A673 (cell line): ENCODE measurements at regions not wholly inside any gene's neighbourhood (a gene's known extent, or its start where the extent isn't known, plus 50 kb on each side); places are given as distances from the start of the nearest gene placed in this dataset.

ENCODE experiments used
- BruUV-seq: library from RNA; stranded (reverse); fragments of 400-500 nt; replicated peaks from 2 replicates; lab custom pipeline; 2021; lab: Mats Ljungman, UMichigan
- CTCF ChIA-PET: fragments of 300-600 bp; sonication (Branson Sonifier 250); formaldehyde crosslinking; loops from one replicate; lab custom pipeline; 2022; ENCODE audit warnings: antibody characterized with exemption; lab: Charles Lee
- POLR2A ChIA-PET: fragments of 300-600 bp; sonication (Branson Sonifier 250); formaldehyde crosslinking; loops from one replicate; lab custom pipeline; 2022; ENCODE audit warnings: antibody characterized with exemption; ENCODE audit not compliant: low non-redundant PET; lab: Charles Lee
- DNase-seq: peaks from one replicate; pipeline ENCODE4 v3.0.0-alpha.2; 2015; ENCODE audit warnings: low spot score
- H3K27ac ChIP-seq: fragments of 200-600 bp; sonication (generic); 2 replicates; pipeline ENCODE4 v1.5.1; 2016; ENCODE audit warnings: mixed run types, low read depth, mild to moderate bottlenecking, mixed read lengths, antibody characterized with exemption, low read length; ENCODE audit not compliant: poor library complexity, severe bottlenecking
- H3K27me3 ChIP-seq: fragments of 200-600 bp; sonication (generic); replicated peaks from 2 replicates; pipeline ENCODE4 v1.6.1; 2017; ENCODE audit warnings: mixed run types, low read depth, mild to moderate bottlenecking, mixed read lengths, antibody characterized with exemption, low read length; ENCODE audit not compliant: insufficient read depth, poor library complexity
- H3K36me3 ChIP-seq: fragments of 200-600 bp; sonication (generic); 2 replicates; pipeline ENCODE4 v1.6.1; 2016; ENCODE audit warnings: mixed run types, mild to moderate bottlenecking, mixed read lengths, antibody characterized with exemption, low read length; ENCODE audit not compliant: insufficient read depth, poor library complexity, severe bottlenecking
- H3K4me1 ChIP-seq: fragments of 200-600 bp; sonication (generic); 2 replicates; pipeline ENCODE4 v1.6.1; 2017; ENCODE audit warnings: mixed run types, mild to moderate bottlenecking, mixed read lengths, antibody characterized with exemption, low read length; ENCODE audit not compliant: insufficient read depth, poor library complexity, severe bottlenecking
- H3K4me3 ChIP-seq: fragments of 200-600 bp; sonication (generic); 2 replicates; pipeline ENCODE4 v1.5.1; 2016; ENCODE audit warnings: low read depth, mixed run types, mild to moderate bottlenecking, mixed read lengths, low read length; ENCODE audit not compliant: poor library complexity, severe bottlenecking
- H3K9me3 ChIP-seq: fragments of 200-600 bp; sonication (generic); 2 replicates; pipeline ENCODE4 v1.6.1; 2016; ENCODE audit warnings: mixed run types, low read depth, mild to moderate bottlenecking, mixed read lengths, antibody characterized with exemption, low read length; ENCODE audit not compliant: poor library complexity, severe bottlenecking
- EZH2 ChIP-seq: fragments of 200-600 bp; sonication (generic); IDR thresholded peaks from 2 replicates; pipeline ENCODE4 v1.6.1; 2017; ENCODE audit warnings: borderline replicate concordance, low read depth, mild to moderate bottlenecking, mixed read lengths, antibody characterized with exemption, low read length; ENCODE audit not compliant: poor library complexity, severe bottlenecking
- intact Hi-C: fragments of 100-400 bp; cut with micrococcal nuclease; formaldehyde crosslinking; loops from one replicate; pipeline ENCODE4 v1.10.0; 2022; ENCODE audit not compliant: unreplicated experiment
- TF ChIP-seq, protein P1 (sequence below): fragments of 300-800, 200-600 bp; sonication (generic); conservative IDR thresholded peaks from 2 replicates; pipeline ENCODE4 v1.5.1; 2017; ENCODE audit warnings: low read depth, mild to moderate bottlenecking, antibody characterized with exemption, low read length, moderate library complexity, mixed read lengths

DNA sequence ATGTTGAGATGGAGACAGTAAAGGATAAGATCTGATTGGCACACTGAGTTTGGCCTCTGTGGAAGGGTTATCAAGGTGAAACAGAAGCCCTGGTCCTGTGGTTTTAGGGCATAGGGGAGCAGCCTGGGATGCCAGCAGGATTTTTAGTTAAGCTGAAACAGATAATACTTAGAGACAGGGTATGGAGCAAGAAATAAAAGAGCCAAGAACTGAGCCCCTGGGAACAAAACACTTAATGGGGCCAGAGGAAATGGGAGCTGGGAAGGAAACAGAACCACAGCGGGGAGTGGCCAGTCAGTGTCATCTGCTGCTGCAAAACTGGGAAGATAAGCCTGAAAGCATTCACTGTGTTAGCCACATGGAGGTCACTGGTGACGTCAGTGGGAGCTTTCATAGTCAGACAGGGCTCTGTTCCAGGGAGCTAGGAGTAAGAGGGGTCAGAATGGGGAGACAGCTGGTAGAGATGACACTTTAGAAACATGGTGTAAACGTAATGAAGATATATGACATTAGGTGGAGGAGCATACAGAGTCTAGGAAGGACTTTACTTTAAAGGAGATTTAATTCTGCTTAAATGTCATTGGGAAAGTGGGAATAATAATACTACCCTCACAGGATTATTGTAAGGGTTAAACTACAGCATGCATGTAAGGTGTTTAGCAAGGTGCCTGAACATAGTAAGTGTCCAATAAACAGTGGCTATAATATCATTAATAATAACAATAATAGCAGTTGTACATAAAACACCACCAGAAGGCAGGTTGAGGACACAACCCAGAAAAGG is 172.7 kb upstream of the CTNNB1 start:
- DNase-seq: peak; percentile 38
- POLR2A ChIA-PET: no interaction called here
- TF ChIP-seq, protein P1, sequence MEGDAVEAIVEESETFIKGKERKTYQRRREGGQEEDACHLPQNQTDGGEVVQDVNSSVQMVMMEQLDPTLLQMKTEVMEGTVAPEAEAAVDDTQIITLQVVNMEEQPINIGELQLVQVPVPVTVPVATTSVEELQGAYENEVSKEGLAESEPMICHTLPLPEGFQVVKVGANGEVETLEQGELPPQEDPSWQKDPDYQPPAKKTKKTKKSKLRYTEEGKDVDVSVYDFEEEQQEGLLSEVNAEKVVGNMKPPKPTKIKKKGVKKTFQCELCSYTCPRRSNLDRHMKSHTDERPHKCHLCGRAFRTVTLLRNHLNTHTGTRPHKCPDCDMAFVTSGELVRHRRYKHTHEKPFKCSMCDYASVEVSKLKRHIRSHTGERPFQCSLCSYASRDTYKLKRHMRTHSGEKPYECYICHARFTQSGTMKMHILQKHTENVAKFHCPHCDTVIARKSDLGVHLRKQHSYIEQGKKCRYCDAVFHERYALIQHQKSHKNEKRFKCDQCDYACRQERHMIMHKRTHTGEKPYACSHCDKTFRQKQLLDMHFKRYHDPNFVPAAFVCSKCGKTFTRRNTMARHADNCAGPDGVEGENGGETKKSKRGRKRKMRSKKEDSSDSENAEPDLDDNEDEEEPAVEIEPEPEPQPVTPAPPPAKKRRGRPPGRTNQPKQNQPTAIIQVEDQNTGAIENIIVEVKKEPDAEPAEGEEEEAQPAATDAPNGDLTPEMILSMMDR: no peak
- no peak for TF ChIP-seq EZH2
- Histone ChIP-seq H3K27me3 (no peaks in the 10 kb centered on the region), H3K27ac (no peak overlapping the region), H3K4me1 (no peaks in the 10 kb centered on the region), H3K9me3 (no peaks in the 10 kb centered on the region), H3K4me3 (no peak overlapping the region), H3K36me3 (no peaks in the 10 kb centered on the region)
- no TSS peak for BruUV-seq
- CTCF ChIA-PET: no interaction called here
- intact Hi-C loops: no loop called here

DNA sequence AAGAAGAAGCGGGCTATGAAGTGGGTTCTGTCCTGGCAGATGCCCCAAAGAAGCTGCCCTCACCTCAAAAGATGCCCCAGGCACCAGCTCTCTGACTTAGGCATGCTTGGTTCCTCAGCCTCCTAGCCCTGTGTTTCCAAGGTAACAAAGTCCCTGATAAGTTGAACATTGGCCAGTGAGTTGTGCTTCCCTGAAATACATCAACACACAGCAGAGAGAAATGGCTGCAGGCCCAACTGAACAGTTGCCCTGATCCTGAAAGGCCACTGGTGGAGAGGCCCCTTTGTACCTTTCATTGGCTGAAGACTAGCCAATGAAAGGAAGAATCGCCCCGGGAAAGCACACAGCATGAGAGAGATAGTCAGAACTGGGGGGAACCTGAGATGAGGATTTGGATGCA is 169.9 kb upstream of the CTNNB1 start:
- ChIA-PET POLR2A (no interaction called here), CTCF (no interaction called here)
- intact Hi-C loops: no loop called here

DNA sequence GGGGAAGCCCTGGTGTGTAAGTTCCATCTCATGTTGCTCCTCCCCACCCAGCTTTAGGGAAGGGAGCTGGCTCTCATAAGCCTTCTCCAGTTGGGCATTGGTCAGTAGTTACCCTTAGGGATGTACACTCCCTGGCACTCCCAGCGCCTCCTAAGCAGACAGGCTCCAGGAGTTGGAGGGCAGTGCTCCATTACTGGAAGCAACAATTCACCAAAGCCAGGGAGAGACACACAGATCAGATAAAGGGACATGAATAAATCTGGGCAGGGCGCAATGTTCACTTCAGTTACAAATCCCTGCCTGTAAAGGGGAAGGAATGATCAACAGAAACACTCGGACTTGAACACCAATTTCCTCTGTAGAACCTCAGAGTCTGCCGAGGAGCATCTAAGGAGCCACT is 169.1 kb upstream of the CTNNB1 start:
- Histone ChIP-seq H3K36me3 (no peaks in the 10 kb centered on the region), H3K4me1 (no peaks in the 10 kb centered on the region), H3K27me3 (no peaks in the 10 kb centered on the region), H3K9me3 (no peaks in the 10 kb centered on the region), H3K4me3 (no peak overlapping the region), H3K27ac (no peak overlapping the region)
- no TSS peak for BruUV-seq
- TF ChIP-seq, protein P1: no peak
- TF ChIP-seq EZH2: no peak
- ChIA-PET CTCF (no interaction called here), POLR2A (no interaction called here)
- DNase-seq: no peak
- intact Hi-C loops: no loop called here

More for the DNA sequence above, 169.9 kb upstream of the CTNNB1 start:
- H3K4me1 ChIP-seq: no peaks in the 10 kb centered on the region
- no peak for TF ChIP-seq EZH2
- no TSS peak for BruUV-seq
- no peak for DNase-seq
- no peak overlapping the region for H3K4me3 ChIP-seq
- H3K36me3 ChIP-seq: no peaks in the 10 kb centered on the region
- H3K27me3 ChIP-seq: no peaks in the 10 kb centered on the region
- H3K27ac ChIP-seq: no peak overlapping the region
- no peaks in the 10 kb centered on the region for H3K9me3 ChIP-seq

DNA sequence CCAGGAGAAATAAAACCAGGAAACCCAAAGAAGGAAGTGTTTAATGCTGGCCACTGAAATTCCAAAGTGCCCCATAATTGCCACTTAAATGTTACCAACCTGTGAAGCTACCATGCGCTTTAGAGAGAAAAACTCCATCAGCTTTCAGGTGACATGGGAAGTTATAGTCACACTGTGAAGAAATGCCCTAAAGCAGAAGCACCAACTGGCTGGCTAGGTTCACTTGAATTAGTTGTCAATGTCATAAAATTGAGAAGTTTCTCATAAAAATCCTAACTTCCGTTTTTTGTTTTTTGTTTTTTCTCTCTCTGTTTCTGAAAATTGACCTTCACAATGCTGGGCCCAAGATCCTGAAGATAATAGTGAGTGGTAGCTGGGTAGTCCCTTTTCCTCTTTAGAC is 167.9 kb upstream of the CTNNB1 start:
- TF ChIP-seq, protein P1: no peak
- no peak for TF ChIP-seq EZH2
- intact Hi-C loops: no loop called here
- Histone ChIP-seq H3K9me3 (no peaks in the 10 kb centered on the region), H3K36me3 (no peaks in the 10 kb centered on the region), H3K27me3 (no peaks in the 10 kb centered on the region), H3K4me1 (no peaks in the 10 kb centered on the region), H3K4me3 (no peak overlapping the region), H3K27ac (no peak overlapping the region)
- ChIA-PET POLR2A (no interaction called here), CTCF (no interaction called here)
- no peak for DNase-seq
- no TSS peak for BruUV-seq
